ENCODE measurements at regions not wholly inside any gene's neighbourhood (a gene's known extent, or its start where the extent isn't known, plus 50 kb on each side); places are given as distances from the start of the nearest gene placed in this dataset.

DNA sequence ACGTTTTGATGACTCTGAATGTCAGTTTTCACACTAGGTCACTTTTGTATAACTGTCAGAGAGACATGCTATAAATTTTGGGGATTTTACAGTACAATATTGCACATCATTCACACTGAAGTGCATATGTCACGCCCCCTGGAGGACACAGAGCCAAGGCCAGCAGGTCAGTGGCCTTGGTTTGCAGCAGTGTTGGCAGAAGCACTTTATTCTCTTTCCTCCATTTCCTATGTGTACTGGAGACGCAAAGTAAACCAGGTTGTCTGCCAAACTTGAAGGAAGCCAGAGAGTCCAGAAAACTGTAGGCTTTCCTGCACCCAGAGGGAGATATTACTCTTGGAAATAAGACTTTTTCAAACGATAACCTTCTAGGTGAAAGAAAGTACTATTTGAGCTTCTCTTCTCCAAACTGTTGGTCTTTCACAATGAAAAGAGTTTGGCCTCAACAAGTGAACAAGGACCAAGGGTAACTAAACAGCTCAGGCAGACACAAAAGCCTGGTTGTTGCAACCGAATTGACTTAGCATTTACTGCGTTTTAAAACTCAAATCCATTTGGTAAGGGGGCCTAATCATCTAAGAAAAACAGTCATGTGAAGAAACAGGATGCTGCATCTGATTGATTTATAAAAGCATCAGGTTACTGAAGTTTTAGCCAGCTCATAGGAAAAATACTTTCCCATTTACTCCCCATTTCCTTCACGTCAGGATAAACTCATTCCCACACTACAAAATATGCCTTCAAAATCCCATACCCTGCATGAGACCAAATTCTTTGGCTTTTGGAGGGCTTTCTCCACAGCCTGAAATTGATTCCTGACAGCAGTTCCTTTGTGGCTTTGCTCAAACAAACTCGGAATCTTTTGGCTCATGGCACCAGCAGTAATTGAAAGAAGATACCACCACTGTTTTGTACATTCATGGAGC lies 83.0 kb upstream of the SEC61G start:
- intact Hi-C loops (cut with DNase I) = no loop called here
- DNase-seq = peak in 1 of 42 donors; percentile 13

- DNase-seq = no peak
- intact Hi-C loops (cut with DNase I) = no loop called here
These were observed 84.9 kb upstream of the SEC61G start for GRCh38 chr7:54843841-54844355.

- no peak for DNase-seq
- intact Hi-C loops (cut with DNase I) = no loop called here
These were observed 87.3 kb upstream of the SEC61G start for GRCh38 chr7:54846273-54846672.

DNA sequence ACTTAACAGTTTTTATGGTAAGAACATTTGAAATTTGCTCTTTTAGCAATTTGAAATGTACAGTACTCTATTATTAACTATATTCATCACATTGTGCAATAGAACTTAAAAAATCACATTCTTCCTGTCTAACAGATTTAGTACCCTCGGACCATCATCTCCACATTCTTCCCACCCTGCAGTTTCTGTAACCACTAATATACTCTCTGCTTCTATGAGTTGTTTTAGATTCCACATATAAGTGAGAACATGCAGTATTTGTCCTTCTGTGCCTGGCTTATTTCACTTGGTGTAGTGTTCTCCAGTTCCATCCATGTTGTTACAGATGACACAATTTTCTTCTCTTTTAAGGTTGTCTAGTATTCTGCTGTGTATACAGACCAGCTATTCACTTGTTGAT lies 88.9 kb upstream of the SEC61G start:
- DNase-seq = no peak
- intact Hi-C loops (cut with DNase I) = no loop called here

GRCh38 chr7:54856856-54857255 lies 97.8 kb upstream of the SEC61G start:
- intact Hi-C loops (cut with DNase I) = no loop called here

GRCh38 chr7:54857294-54857693 lies 98.3 kb upstream of the SEC61G start:
- intact Hi-C loops (cut with DNase I) = no loop called here
- no peak for DNase-seq

More at GRCh38 chr7:54856856-54857255, 97.8 kb upstream of the SEC61G start:
- no peak for DNase-seq

- DNase-seq = no peak
- intact Hi-C loops (cut with DNase I) = no loop called here
These were observed 99.1 kb upstream of the SEC61G start for GRCh38 chr7:54858008-54858692.

GRCh38 chr7:54859066-54859465 lies 100.1 kb upstream of the SEC61G start:
- intact Hi-C loops (cut with DNase I) = no loop called here
- no peak for DNase-seq

- DNase-seq = no peak
- intact Hi-C loops (cut with DNase I) = no loop called here
These were observed 100.5 kb upstream of the SEC61G start for GRCh38 chr7:54859545-54859944.

GRCh38 chr7:54860003-54860775 lies 101.2 kb upstream of the SEC61G start:
- intact Hi-C loops (cut with DNase I) = no loop called here
- DNase-seq = no peak

- DNase-seq = no peak
- intact Hi-C loops (cut with DNase I) = no loop called here
These were observed 101.8 kb upstream of the SEC61G start for GRCh38 chr7:54860843-54861242.

DNA sequence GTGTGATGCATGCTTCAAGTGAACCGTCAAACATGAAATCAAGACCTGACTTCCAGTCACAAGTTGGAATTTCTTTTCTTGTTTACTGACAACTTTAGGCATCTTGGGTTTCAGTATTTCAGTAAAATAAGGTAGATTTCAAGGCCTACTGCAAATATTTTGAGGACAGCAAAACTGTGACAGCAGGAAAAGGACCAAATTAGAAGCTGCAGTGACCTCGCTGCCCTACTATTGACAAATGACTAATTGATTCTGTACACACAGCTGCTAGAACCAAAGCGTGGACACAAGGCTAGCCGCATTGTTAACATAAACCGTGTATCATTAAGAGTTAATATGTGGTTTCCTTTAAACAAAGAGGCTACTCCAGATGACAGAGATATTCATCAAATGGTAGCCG lies 105.7 kb upstream of the SEC61G start:
- DNase-seq = no peak
- intact Hi-C loops (cut with DNase I) = no loop called here

- intact Hi-C loops (cut with DNase I) = no loop called here
- no peak for DNase-seq
These were observed 110.5 kb upstream of the SEC61G start for GRCh38 chr7:54869523-54869922.

DNA sequence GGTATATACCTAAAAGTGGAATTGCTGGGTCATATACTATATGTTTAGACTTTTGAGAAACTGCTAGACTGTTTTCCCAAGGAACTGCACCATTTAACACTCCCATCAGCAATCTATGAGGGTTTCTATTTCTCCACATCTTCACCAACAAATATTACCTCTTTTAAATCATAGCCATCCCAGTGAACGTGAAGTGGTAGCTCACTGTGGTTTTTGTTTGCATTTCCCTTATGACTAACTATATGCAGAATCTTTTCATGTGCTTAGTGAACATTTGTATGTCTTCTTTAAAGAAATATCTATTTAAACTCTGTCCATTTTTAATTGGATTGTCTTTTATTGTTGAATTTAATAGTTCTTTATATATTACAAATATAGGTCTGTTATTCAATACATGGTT lies 115.8 kb upstream of the SEC61G start:
- DNase-seq = no peak
- intact Hi-C loops (cut with DNase I) = no loop called here

- intact Hi-C loops (cut with DNase I) = no loop called here
- no peak for DNase-seq
These were observed 118.7 kb upstream of the SEC61G start for GRCh38 chr7:54877683-54878082.

DNA sequence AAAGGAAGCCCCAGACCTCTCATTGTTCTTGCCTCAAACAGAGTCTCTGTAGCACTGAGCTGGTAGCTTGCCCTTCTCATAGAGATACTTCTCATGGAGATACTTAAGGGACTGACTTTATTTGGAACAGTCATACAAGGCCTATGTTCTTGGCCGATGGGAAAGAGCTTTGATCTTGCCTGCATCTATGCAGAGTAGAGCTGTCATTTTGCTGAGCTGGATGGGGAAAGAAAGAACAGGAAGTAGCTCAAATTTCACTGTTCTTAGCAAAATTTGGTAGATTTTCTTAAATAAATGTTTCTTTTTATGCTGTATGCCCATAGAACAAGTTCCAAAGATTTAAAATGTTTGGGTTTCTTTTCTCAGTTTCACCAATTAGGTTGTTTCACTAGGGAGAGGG lies 119.3 kb upstream of the SEC61G start:
- intact Hi-C loops (cut with DNase I) = no loop called here
- DNase-seq = no peak

DNA sequence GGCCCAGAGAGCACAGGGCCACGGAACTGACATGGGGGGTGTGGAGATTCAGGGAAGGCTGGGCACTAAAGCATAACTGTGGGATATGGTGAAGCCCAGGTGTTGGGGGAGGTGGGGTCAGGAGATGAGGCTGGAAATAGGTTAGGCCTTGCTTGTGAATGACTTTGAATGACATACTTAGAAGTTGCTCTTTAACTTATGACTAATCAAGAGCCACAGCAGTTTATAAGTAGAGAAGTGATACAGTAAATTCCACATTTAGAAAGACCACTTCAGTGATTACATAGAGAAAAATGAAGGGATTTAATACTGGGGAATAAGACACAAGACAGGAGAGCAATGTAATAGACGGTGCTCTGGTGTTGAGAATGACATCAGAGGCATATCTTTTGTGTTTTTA lies 120.8 kb upstream of the SEC61G start:
- intact Hi-C loops (cut with DNase I) = no loop called here
- no peak for DNase-seq

DNA sequence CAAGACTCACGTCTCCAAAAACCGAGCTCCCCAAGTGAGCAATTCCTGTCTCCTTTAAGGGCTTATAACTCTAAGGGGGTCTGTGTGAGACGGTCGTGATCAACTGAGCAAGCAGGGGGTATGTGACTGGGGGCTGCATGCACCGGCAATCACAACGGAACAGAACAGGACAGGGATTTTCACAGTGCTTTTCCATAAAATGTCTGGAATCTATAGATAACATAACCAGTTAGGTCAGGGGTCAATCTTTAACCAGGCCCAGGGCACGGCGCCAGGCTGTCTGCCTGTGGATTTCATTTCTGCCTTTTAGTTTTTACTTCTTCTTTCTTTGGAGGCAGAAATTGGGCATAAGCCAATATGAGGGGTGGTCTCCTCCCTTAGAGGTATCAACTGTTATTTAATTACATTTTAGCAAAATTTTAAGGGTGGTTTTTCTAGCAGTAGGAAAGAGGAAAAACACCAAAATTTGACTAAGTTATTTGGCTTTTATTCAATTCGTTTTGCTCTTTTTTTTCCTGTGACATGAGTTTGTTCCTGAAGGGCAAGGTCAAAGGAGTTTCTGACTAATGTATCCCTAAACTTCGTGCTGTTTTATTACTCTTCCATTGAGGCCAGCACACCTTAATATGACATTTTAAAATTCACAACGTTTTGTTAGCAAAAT lies 121.4 kb upstream of the SEC61G start:
- intact Hi-C loops (cut with DNase I) = no loop called here
- DNase-seq = no peak
